ENCODE measurements at regions not wholly inside any gene's neighbourhood (a gene's known extent, or its start where the extent isn't known, plus 50 kb on each side); places are given as distances from the start of the nearest gene placed in this dataset.
"Not testable (repeated sequence)": the region's sequence is repeated elsewhere in the genome, so short reads cannot be mapped to it uniquely, and the experiment has no call there.

GRCh38 chr4:159029481-159029880, 73.4 kb upstream of the RAPGEF2 start:
- DNase-seq (ENCODE audit: low read depth in 4 of 4, low spot score in 2 of 4): no peak

GRCh38 chr4:159030297-159030696, 72.6 kb upstream of the RAPGEF2 start:
- not testable (repeated sequence) for DNase-seq (ENCODE audit: low read depth in 4 of 4, low spot score in 2 of 4)

GRCh38 chr4:159035570-159035969, 67.3 kb upstream of the RAPGEF2 start:
- DNase-seq (ENCODE audit: low read depth in 4 of 4, low spot score in 2 of 4): no peak

- DNase-seq (ENCODE audit: low read depth in 4 of 4, low spot score in 2 of 4): no peak
Measured at GRCh38 chr4:159038536-159038935, 64.3 kb upstream of the RAPGEF2 start.

GRCh38 chr4:159041054-159042034, 61.5 kb upstream of the RAPGEF2 start:
- no peak for DNase-seq (ENCODE audit: low read depth in 4 of 4, low spot score in 2 of 4)

GRCh38 chr4:159042097-159042605, 60.7 kb upstream of the RAPGEF2 start:
- no peak for DNase-seq (ENCODE audit: low read depth in 4 of 4, low spot score in 2 of 4)

- no peak for DNase-seq (ENCODE audit: low read depth in 4 of 4, low spot score in 2 of 4)
Measured at GRCh38 chr4:159042868-159043267, 60.0 kb upstream of the RAPGEF2 start.

GRCh38 chr4:159043861-159044260, 59.0 kb upstream of the RAPGEF2 start:
- no peak for DNase-seq (ENCODE audit: low read depth in 4 of 4, low spot score in 2 of 4)

GRCh38 chr4:159045321-159045720, 57.6 kb upstream of the RAPGEF2 start:
- DNase-seq (ENCODE audit: low read depth in 4 of 4, low spot score in 2 of 4): no peak

- no peak for DNase-seq (ENCODE audit: low read depth in 4 of 4, low spot score in 2 of 4)
Measured at GRCh38 chr4:159046683-159047082, 56.2 kb upstream of the RAPGEF2 start.

GRCh38 chr4:159047478-159048165, 55.3 kb upstream of the RAPGEF2 start:
- DNase-seq (ENCODE audit: low read depth in 4 of 4, low spot score in 2 of 4): peak in 1 of 4 donors; percentile 29

- DNase-seq (ENCODE audit: low read depth in 4 of 4, low spot score in 2 of 4): peak; percentile 44 to 59 (median 50)
Measured at GRCh38 chr4:159048166-159048886, 54.6 kb upstream of the RAPGEF2 start.

GRCh38 chr4:159049780-159050375, 53.0 kb upstream of the RAPGEF2 start:
- DNase-seq (ENCODE audit: low read depth in 4 of 4, low spot score in 2 of 4): no peak

GRCh38 chr4:159051245-159052071, 51.4 kb upstream of the RAPGEF2 start:
- DNase-seq (ENCODE audit: low read depth in 4 of 4, low spot score in 2 of 4): no peak

GRCh38 chr4:159052315-159052714, 50.6 kb upstream of the RAPGEF2 start:
- DNase-seq (ENCODE audit: low read depth in 4 of 4, low spot score in 2 of 4): no peak

Data from left renal cortex interstitium (tissue), 4 donors.